Uterus (tissue), 2 donors: ENCODE measurements at regions not wholly inside any gene's neighbourhood (a gene's known extent, or its start where the extent isn't known, plus 50 kb on each side); places are given as distances from the start of the nearest gene placed in this dataset.

Experiments used
- POLR2A ChIP-seq, 2 donors: fragments of 450-650 bp; IDR thresholded peaks; one replicate each; pipeline ENCODE4 v1.6.1; 2016; ENCODE audit warnings: antibody characterized with exemption in 2 of 2, mild to moderate bottlenecking in 1 of 2, moderate library complexity in 1 of 2
- TF ChIP-seq, protein P1 (sequence below), 4 experiments: fragments of 200-600 bp in 2 of 4; fragments of 450-650 bp in 2 of 4; sonication (generic) in 2 of 4; IDR thresholded peaks; one replicate each; pipeline ENCODE4 v1.5.1; 2016 to 2019; ENCODE audit warnings: antibody characterized with exemption in 4 of 4, mild to moderate bottlenecking in 2 of 4, moderate library complexity in 1 of 4

DNA sequence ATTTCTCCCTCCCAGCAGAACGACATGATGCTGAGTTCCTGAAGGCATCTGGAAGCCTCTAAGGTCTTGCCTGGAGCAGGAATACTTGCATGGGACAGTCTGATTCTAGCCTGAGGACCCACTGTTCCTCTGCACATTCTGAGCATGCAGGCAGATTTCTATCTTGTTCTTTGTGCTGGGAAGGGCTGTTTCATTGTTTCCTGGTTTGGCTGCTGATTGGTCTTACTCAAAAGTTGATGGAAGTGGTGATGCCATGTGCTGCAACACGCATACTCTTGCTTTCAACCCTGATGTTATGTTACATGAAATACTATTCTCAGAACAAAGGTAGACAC, 307.0 kb downstream of the GATA3 start:
- TF ChIP-seq, protein P1, sequence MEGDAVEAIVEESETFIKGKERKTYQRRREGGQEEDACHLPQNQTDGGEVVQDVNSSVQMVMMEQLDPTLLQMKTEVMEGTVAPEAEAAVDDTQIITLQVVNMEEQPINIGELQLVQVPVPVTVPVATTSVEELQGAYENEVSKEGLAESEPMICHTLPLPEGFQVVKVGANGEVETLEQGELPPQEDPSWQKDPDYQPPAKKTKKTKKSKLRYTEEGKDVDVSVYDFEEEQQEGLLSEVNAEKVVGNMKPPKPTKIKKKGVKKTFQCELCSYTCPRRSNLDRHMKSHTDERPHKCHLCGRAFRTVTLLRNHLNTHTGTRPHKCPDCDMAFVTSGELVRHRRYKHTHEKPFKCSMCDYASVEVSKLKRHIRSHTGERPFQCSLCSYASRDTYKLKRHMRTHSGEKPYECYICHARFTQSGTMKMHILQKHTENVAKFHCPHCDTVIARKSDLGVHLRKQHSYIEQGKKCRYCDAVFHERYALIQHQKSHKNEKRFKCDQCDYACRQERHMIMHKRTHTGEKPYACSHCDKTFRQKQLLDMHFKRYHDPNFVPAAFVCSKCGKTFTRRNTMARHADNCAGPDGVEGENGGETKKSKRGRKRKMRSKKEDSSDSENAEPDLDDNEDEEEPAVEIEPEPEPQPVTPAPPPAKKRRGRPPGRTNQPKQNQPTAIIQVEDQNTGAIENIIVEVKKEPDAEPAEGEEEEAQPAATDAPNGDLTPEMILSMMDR (IDR thresholded peaks at IDR 0.05): no peak
- TF ChIP-seq POLR2A (IDR thresholded peaks at IDR 0.05): no peak
